Duodenal mucosa (tissue), 2 donors: ENCODE measurements at regions not wholly inside any gene's neighbourhood (a gene's known extent, or its start where the extent isn't known, plus 50 kb on each side); places are given as distances from the start of the nearest gene placed in this dataset.
"Not testable (repeated sequence)": the region's sequence is repeated elsewhere in the genome, so short reads cannot be mapped to it uniquely, and the experiment has no call there.

ENCODE experiments used
- H3K27ac ChIP-seq: one replicate; pipeline ENCODE4 v1.7.0; 2013; ENCODE audit warnings: low read depth, low read length
- H3K27me3 ChIP-seq, 2 donors: one replicate each; pipeline ENCODE4 v1.7.0; 2013; ENCODE audit warnings: low read length in 2 of 2, control low read depth in 1 of 2; ENCODE audit not compliant: insufficient read depth in 2 of 2, control insufficient read depth in 1 of 2
- H3K36me3 ChIP-seq, 2 donors: one replicate each; pipeline ENCODE4 v1.7.0; 2013; ENCODE audit warnings: low read length in 2 of 2, control low read depth in 1 of 2; ENCODE audit not compliant: insufficient read depth in 2 of 2, control insufficient read depth in 1 of 2
- H3K4me1 ChIP-seq, 2 donors: one replicate each; pipeline ENCODE4 v1.7.0; 2013; ENCODE audit warnings: low read length in 2 of 2, control low read depth in 1 of 2; ENCODE audit not compliant: insufficient read depth in 2 of 2, control insufficient read depth in 1 of 2
- H3K4me3 ChIP-seq, 2 donors: one replicate each; pipeline ENCODE4 v1.7.0; 2013; ENCODE audit warnings: low read length in 2 of 2, low read depth in 1 of 2
- H3K9ac ChIP-seq, 2 donors: one replicate each; pipeline ENCODE4 v1.7.0; 2013; ENCODE audit warnings: low read length in 2 of 2, low read depth in 1 of 2
- H3K9me3 ChIP-seq, 2 donors: one replicate each; pipeline ENCODE4 v1.7.0; 2013; ENCODE audit warnings: low read length in 2 of 2, control low read depth in 1 of 2; ENCODE audit not compliant: control insufficient read depth in 1 of 2

DNA sequence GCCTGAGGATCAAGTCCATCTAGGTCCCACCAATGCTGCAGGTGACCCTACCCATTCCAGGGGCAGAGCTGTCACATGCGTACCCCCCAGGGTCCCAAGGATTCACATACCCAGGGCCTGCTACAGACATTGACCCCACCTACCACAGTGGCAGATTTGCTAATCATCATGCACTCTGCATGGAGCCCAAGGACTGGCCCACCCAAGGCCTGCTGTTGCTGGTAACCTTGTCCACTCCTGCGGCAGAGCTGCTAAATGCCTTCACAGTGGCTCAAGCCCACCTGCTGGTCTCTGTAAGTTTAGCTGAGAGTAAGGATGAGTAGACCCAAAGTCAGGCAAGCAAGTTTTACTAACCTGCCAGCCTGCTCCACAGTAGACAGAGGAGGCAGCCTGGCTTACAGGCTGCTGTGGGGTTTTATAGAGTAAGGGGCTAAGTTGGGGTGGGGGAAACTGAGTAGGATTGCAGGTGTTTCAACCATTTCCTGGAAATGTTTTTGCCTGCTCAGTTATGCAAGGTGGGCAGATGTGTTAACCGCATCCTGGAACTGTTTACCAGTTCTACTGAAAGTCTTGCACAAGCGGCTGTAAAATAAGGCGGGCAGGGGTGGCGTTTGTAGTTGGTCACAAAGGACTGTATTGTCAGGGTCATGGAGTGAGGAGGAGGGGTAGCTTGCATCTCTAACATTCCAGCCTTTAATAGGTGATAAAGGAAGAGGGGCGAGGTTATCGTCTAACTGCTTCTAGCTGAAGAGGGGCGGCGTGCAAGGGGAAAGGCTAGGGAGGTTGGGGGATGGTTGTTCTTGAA, 2163.5 kb upstream of the WWC1 start:
- no peak overlapping the region for H3K4me3 ChIP-seq
- no peaks in the 10 kb centered on the region for H3K27me3 ChIP-seq
- no peak overlapping the region for H3K27ac ChIP-seq
- no peaks in the 10 kb centered on the region for H3K4me1 ChIP-seq
- H3K9ac ChIP-seq: no peak overlapping the region
- peaks cover 0 to 6% of the 10 kb centered on the region in 2 donors for H3K9me3 ChIP-seq
- H3K36me3 ChIP-seq: no peaks in the 10 kb centered on the region

DNA sequence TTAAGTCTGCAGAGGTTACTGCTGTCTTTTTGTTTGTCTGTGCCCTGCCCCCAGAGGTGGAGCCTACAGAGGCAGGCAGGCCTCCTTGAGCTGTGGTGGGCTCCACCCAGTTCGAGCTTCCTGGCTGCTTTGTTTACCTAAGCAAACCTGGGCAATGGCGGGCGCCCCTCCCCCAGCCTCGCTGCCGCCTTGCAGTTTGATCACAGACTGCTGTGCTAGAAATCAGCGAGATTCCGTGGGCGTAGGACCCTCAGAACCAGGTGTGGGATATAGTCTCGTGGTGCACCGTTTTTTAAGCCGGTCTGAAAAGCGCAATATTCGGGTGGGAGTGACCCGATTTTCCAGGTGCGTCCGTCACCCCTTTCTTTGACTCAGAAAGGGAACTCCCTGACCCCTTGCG, 2146.3 kb upstream of the WWC1 start:
- not testable (repeated sequence) for H3K9ac ChIP-seq, H3K4me1 ChIP-seq, H3K27ac ChIP-seq, H3K27me3 ChIP-seq, H3K4me3 ChIP-seq, H3K36me3 ChIP-seq, H3K9me3 ChIP-seq

DNA sequence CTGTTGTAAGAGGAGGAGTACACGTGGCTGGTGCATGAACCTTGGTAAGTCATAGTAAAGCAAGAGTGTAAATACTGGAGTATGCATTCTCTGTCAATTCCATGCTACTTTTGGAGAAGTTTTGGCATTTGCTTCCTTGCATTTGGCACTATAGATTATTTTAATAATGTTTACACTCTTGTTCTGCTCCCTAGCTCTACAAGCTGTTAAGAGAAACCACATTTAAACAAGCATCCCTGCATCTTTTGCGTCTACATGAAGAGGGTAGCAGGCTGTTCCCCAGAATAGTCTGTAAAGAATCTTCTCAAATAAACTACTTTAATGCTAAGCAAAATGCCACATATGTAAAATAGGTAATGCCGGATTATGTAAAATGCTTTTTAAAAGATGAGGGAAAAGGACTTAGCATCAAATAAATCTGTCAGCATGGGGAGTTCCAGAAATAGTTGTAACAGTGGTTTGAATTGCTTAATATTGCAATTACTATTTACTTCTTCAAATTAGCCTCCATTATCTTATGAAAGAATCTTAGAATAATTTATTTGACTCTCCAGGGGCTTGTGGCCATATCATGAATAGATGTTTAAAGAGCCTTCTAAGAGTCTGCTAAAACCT, 2127.3 kb upstream of the WWC1 start:
- no peaks in the 10 kb centered on the region for H3K9me3 ChIP-seq
- H3K36me3 ChIP-seq: no peaks in the 10 kb centered on the region
- H3K4me3 ChIP-seq: no peak overlapping the region

GRCh38 chr5:166165596-166165995, 2125.8 kb upstream of the WWC1 start:
- Histone ChIP-seq H3K9me3 (no peaks in the 10 kb centered on the region), H3K4me3 (no peak overlapping the region), H3K27ac (no peak overlapping the region), H3K36me3 (no peaks in the 10 kb centered on the region), H3K27me3 (no peaks in the 10 kb centered on the region), H3K4me1 (no peaks in the 10 kb centered on the region), H3K9ac (no peak overlapping the region)

More for the DNA sequence above, 2127.3 kb upstream of the WWC1 start:
- no peak overlapping the region for H3K27ac ChIP-seq
- H3K9ac ChIP-seq: no peak overlapping the region
- no peaks in the 10 kb centered on the region for H3K27me3 ChIP-seq
- H3K4me1 ChIP-seq: no peaks in the 10 kb centered on the region

GRCh38 chr5:166166071-166166470, 2125.4 kb upstream of the WWC1 start:
- Histone ChIP-seq H3K9me3 (no peaks in the 10 kb centered on the region), H3K4me1 (no peaks in the 10 kb centered on the region), H3K27ac (no peak overlapping the region), H3K36me3 (no peaks in the 10 kb centered on the region), H3K9ac (no peak overlapping the region), H3K4me3 (no peak overlapping the region), H3K27me3 (no peaks in the 10 kb centered on the region)

DNA sequence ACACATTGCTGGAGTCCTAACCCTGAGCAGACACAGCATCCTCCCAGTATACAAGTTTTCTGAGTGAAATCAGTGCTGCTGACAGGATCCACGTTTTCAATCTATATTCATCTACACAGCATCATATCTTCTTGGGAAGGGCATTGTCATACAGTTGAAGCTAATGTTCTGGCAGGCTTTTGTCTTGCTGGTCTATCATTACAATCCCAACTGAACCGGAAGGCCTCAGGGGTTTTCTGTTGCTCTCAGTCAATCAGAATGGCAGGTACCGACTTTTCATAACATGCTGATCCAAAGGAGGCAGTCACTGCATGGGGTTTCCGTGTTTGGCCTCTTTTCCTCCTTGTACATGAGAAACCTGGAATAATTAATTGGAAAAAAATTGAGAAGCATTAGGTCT, 2118.8 kb upstream of the WWC1 start:
- Histone ChIP-seq H3K27me3 (no peaks in the 10 kb centered on the region), H3K36me3 (no peaks in the 10 kb centered on the region), H3K4me1 (no peaks in the 10 kb centered on the region), H3K27ac (no peak overlapping the region), H3K4me3 (no peak overlapping the region), H3K9me3 (peaks cover 0 to 3% of the 10 kb centered on the region in 2 donors), H3K9ac (no peak overlapping the region)

- H3K27ac ChIP-seq: no peak overlapping the region
Observed at GRCh38 chr5:166178411-166179080, 2112.9 kb upstream of the WWC1 start.

GRCh38 chr5:166185185-166185584, 2106.3 kb upstream of the WWC1 start:
- Histone ChIP-seq H3K27me3 (no peaks in the 10 kb centered on the region), H3K27ac (no peak overlapping the region), H3K9ac (no peak overlapping the region), H3K4me1 (peaks cover 0 to 8% of the 10 kb centered on the region in 2 donors), H3K9me3 (no peaks in the 10 kb centered on the region), H3K4me3 (no peak overlapping the region), H3K36me3 (no peaks in the 10 kb centered on the region)

More at GRCh38 chr5:166178411-166179080, 2112.9 kb upstream of the WWC1 start:
- Histone ChIP-seq H3K9me3 (no peaks in the 10 kb centered on the region), H3K9ac (no peak overlapping the region), H3K36me3 (no peaks in the 10 kb centered on the region), H3K4me1 (peaks cover 0 to 3% of the 10 kb centered on the region in 2 donors), H3K27me3 (no peaks in the 10 kb centered on the region), H3K4me3 (no peak overlapping the region)

GRCh38 chr5:166188501-166189325, 2102.7 kb upstream of the WWC1 start:
- Histone ChIP-seq H3K27ac (no peak overlapping the region), H3K4me3 (no peak overlapping the region)

More at GRCh38 chr5:166188501-166189325, 2102.7 kb upstream of the WWC1 start:
- H3K27me3 ChIP-seq: no peaks in the 10 kb centered on the region
- no peak overlapping the region for H3K9ac ChIP-seq
- peaks cover 0 to 8% of the 10 kb centered on the region in 2 donors for H3K4me1 ChIP-seq
- H3K9me3 ChIP-seq: no peaks in the 10 kb centered on the region
- H3K36me3 ChIP-seq: no peaks in the 10 kb centered on the region
